ENCODE measurements at regions not wholly inside any gene's neighbourhood (a gene's known extent, or its start where the extent isn't known, plus 50 kb on each side); places are given as distances from the start of the nearest gene placed in this dataset.
"Not testable (repeated sequence)": the region's sequence is repeated elsewhere in the genome, so short reads cannot be mapped to it uniquely, and the experiment has no call there.

DNA sequence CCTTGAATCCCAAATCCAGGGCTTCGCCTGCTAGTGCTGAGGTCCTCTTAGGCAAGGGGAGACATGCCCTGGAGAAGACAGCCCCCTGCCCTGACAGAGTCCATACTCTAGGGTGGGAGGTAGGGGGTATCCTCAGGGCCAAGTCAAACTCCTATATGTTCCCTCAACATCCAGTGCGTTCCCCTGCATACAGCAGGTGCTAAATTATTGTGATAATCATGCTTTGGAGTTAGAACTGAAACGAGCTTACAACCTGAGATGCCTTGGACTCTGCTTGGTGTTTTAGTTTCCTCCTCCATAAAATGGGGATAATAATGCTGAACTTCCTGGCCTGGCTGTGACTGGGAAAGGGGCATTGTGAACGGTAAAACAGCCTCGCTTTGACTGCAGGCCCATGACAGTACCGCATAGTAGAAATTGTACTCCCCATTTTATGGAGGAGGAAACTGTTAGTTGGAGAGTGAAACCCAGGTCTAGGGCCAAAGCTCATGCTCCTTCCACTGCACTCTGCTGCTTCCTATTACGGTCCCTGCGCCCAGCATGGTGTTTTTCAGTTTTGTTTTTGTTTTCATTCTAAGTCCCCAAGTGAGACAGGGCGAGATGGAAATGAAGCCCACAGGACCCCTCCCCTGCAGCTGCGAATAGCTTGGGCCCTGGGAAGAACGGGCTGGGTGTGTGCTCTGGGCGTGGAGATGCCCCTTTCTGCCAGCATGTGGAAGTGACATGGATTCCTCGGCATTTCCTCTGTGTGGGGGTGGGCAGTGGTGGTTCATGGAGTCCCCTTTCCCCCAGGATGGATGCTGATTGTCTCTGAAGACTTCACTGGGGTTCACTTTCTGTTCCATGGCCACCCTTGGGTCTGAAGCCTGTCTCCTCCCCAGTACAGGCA, 162.5 kb downstream of the VEGFA start:
- DNase-seq, result no peak

DNA sequence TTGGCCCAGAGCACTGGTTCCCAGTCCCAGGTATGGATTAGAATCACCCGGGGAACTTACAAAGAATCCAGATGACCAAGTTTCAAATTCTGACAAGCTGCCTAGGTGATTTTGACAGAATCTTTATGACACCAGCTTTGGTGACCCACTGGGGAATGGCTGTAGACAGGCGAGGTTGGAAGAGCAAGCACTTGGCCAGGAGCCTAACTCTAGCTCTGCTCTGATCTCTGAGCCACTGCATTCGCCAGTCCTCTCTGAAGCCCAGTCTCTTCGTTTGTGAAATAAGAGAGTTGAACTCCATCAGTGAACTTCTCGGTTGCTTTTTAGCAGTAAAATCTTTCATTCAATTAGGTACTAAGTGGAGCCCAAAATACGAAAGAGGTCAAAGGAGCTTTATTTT, 161.2 kb downstream of the VEGFA start:
- no peak for DNase-seq

DNA sequence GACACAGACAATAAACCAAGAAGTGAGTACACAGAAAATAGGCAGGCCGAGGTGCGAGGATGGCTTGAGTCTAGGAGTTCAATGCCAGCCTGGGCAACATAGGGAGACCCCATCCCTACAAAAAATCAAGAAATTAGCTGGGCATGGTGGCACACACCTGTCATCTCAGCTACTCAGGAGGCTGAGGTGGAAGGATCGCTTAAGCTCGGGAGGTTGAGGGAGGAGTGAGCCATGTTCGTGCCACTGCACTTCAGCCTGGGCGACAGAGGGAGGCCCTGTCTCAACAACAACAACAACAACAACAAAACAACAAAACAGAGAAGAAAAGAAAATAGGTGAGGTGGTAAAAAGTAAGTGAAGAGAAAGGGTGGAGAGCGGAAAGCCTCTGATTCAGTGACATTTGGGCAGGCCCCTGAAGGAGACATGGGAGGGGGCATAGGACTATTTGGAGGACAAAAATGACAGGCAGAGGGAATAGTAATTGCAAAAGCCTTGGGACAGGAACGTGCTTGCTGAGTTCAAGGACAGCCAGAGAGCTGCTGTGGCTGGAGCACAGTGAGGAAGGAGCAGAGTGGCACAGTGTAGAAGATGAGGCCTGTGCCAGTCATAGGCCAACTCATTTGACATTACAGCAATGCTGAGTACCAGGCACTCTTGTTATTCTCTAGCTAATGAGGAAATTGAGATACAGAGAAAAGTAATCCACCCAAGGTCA, 160.6 kb downstream of the VEGFA start:
- DNase-seq, result no peak

DNA sequence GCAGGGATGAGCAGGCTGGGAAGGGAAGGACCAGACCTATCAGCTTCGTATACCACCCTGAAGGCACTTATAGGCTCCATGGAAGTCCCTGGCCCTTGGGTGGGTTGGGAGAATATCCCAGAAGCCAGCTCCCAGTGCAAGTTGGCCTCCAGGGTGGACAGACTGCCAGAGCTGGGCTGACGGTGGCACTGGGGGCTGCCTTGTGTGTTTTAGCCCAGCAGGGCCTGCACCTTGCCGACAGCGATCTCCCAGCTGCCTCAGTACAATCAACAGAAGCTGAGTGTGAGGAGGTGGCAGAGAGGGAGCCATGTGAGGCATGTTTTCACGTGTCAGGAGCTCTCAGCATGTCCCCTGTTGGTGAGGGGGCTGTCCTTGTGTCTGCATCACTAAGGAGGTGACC, 159.5 kb downstream of the VEGFA start:
- DNase-seq, result no peak

DNA sequence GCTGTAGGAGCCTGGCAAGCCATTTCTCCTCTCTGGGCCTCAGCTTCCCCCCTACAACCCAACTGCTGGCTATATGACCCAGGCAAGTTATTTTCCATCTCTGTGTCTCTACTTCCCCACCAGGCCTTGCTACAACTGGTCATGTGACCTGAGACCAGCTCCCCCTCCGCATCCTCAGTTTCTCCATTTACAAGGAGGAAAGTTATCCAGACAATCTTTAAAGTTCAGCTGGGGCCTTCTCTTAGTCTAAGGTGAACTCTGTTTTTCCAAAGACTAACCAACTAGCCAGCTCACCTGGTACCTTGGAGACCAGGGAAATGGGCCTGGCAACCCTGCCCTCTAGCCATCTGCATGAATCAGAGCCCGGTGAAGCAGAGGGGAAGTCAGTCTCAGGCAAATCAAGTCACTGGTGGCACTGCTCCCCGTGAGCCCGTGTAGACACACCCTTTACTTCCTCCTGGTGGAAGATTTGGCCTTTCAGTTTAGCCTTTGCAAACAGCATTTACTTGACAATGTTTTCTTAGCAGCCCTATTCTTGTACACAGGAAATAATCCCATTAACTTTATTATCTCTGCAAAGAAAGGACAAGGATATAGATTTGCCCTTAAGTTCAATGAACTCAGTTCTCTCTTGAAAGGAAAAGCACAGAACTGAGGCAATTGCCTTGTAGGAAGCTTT, 157.7 kb downstream of the VEGFA start:
- DNase-seq, result peak; percentile 32

DNA sequence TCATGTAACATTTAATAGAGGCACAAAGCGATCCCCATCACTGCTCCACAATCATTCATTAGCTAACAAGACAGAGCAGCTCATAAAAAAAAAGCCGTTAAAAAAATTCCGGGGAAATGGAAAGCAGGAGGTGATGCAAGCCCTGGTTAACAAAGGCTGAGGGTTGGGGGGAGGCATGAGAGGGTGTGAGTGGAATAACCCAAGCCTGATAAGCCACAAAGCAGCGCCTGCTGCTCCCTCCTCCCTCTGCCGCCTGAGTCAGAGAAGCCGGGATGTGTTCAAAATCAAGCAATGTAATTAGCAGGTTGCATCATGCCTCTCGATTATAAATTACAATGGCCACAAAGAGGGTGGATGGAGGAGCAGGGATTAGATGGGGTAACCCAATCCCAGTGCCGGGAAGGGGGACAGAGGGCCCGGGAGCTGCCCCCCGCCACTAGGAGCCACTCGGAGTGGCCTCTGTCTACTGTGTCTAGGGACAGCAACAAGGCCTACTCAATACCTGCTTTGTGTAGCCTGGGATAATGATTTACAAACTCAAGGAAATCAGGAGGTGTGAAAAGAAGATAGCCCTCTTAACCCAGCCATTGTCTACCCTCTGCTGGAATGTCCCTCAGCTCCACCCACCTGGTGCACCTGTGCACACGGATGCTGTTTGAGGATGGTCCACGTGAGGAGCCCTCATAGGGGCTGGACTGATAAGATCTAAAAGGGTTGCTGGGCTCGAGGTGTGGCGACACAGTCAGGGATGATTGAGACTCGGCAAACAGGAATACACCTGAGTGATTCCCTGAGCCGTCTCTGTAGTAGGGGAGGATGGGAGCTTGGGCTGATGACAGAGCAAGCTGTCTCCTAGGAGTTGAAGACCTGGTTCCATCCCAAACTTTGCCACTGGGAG, 156.9 kb downstream of the VEGFA start:
- no peak for DNase-seq

DNA sequence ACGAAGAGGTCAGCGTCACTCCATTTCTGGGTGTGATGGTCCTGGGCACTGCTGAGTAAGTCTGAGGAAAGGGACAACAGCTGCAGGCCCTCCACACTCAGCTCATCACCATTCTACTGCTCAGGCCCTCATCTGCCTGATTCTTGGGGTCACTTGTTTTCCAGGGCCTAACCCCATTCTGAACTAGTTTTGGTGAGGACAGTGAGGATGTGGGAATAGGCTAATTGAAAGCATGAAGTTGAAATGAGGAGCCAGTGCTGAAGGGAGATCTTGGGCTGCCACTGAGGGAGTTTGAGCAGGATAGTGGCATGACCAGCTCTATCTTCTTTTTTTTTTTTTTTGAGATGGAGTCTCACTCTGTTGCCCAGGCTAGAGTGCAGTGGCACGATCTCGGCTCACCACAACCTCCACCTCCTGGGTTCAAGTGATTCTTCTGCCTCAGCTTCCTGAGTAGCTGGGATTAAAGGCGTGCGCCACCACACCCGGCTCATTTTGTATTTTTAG, 155.7 kb downstream of the VEGFA start:
- DNase-seq, result not testable (repeated sequence)

DNA sequence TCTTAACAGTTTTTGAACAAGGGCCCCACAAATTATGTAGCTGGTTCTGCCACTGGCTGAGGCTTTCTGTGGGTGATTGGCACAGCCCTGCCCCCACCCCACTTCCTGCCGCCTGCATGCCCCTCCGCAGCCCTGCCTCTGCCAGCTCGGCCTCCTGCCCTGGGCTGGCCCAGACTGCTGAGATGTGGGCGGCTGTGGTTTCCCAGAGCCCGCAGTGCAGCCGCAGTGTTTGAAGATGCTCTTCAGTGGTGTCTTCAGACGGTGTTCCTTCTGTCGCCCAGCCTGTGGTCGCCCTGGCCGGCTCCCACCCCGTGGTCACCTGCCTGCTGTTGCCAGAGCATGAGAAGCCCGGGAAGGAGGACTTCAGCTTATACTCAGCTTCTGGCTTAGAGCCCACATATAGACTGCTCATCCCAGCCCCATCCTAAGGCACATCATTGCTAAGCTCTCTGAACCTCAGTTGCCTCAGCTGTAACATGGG, 154.3 kb downstream of the VEGFA start:
- peak; percentile 49 for DNase-seq

DNA sequence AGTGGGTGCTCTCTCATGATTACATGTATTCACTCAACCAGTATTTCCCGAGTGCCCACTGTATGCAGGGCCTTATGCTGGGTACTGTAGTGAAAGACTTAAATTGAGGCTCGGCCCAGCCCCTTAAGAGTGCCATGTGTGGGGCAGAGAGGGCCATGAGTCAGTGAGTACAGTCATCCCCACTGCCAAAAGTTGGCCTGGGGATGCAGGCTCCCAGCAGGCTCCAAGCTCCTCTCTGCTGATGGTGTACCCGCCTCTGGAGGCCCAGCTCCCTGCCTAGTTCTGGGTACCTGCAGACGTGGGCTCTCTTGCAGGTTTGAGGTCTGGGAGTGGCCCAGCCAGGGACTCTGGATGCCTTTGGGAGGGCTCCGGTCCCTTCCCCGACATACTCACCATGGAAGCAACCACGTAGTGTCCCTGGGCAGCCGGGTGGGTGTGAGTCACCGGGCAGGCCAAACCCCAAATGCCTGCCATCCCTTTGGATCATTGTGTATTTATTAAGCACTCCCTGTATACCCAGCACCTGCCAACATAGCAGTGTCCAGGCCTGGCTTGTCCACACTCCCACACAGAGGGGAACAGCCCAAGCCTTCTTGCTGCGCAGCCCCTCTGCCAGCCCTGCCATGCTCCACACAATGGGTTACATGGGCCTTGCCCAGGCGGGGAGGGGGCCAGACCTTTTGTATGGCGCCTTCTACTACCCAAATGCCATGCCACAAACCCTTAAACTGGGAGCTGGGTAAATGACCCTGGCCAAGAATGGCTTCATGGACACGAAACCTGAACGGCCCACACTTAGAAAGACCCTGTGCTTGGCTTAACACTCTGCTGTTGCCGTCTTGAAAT, 153.6 kb downstream of the VEGFA start:
- no peak for DNase-seq

DNA sequence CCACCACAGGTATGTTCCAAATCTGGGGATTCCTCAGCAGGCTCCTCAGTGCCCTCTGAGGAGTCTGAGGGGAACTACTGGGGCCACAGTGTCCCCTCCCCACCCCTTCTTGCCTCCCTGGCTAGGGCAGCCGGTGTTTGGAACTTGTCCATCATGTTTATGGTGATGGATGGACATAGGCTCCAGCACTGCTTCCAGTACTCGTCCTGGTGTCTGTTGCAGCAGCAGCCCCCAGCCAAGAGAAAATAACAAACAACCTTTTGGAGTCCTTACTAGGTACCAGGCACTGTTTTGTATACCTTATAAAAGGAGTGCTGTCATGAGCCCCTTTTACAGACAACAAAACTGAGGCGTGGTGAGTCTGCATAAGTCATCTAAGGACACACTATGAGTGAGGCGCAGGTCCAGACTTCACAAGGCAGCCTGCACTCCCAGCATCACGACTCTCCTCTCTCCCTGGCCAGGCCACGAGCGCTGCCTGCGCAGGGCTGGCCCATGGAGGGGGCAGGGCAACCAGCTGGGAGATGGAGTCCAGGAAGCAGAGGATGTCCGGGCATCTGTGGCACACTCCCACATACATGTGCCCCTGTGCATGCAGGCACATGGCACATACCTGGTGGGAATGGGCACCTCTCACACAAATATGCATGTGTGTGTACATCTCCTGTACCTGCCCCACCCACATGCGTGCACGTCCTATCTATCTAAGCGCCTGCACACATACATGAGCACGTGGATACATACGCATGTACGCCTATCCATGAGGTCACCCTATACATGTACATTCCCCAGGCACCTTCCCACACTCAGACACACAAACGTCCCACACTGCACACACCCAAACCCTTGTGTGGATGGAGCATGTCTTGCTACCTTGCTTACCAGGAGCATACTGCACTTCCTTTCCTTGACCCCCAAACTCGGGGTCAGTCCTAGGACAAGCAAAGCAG, 152.7 kb downstream of the VEGFA start:
- DNase-seq, result no peak

DNA sequence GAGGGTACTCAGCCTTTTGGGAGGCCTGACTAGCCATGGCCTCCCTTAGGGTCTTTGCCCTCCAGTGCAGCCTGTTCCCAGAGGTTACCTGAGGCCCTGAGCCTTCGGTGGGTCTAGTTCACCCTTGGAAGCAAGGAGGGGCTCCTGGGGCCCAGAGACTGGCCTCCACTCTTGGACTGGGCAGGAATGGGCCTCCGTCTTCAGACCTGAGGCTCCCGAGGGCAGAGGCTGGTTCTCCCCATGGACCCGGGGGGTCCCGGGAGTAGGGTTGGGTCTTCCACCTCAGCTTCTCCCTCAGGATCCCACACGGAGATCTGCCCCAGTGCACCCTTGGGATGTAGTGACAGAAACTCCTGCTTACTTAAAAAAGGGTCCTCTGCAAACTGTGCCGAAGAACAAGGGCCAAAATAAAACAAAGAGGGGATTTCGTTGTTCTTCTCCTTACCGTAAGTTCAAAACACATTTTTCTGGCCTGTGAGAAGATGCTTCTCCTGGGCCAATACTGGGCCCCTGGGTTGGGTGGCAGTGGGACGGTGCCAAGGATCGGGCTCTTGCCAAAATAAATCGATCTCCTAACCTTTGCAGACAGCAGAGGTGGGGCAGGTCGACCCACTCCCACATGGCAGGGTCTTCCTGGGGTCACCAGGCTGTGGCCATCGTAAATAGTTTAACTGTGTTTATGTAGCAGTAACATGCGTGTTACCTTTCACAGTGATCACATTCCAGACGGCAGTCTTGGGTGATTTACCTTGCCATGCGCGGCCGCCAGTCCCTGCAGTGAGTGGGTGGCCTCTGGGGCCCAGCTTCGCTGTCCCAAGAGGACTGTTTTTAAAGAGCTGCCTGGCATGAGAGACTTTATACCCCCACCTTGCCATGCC, 151.8 kb downstream of the VEGFA start:
- no peak for DNase-seq

DNA sequence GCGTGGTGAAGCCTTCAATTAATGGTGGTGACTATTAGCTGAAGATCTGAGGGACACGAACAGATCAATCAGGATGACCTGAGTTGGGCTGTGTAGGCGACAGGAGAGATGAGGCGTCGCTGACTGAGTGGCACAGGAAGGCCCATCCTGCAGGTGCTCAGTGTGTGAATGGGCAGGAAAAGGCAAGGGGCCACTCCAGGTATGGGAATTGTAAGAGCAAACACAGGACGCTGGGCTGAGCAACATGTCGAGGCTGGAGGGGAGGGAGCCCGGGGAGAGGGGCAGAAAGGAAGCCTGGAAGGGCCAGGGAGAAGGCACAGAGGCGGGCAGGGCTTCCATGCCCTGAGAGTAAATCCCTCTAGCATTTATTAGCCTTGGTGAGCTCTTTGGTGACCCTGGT, 151.0 kb downstream of the VEGFA start:
- DNase-seq, result no peak

DNA sequence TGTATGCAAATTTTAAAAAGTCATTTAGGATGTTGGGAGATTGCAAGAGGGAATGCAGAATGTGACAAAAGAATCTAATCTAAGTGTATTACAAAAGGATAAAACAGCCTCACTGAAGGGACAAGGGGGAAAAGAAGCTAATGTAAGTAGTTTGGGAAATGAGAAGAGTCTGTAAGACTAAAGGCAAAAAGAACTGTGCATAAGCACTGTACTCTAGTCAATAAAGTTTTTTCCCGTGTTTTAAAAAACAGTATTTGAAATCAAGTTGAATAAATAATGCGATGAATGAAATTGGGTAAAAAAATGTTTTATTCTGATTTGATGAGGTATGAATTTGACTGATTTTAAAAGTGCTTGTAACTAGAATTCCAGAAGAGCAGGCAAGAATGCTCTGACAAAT, 149.8 kb downstream of the VEGFA start:
- no peak for DNase-seq

DNA sequence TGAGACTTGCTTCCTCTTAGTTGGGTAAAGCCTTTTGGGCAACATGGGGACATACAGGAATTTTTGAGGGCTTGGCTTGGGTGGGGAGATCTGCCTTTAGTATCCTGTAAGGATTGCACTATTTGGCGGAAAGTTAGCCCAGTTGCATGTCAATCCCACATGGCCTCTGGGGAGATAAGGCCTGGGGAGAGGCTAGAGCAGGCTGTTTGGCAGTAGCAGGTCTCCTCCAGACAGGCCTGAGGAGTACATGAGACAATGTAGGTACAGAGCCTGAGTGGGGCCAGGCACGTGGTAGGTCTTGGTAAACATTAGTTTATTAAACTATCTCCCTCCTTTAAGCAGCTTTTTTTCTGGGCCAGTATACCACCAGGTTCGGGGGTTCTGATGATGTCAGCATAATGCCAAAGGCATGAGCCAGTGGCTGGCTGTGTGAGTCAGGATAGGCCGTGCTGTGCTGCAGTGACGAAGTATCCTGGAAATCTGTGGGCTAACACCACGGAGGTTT, 147.9 kb downstream of the VEGFA start:
- no peak for DNase-seq

DNA sequence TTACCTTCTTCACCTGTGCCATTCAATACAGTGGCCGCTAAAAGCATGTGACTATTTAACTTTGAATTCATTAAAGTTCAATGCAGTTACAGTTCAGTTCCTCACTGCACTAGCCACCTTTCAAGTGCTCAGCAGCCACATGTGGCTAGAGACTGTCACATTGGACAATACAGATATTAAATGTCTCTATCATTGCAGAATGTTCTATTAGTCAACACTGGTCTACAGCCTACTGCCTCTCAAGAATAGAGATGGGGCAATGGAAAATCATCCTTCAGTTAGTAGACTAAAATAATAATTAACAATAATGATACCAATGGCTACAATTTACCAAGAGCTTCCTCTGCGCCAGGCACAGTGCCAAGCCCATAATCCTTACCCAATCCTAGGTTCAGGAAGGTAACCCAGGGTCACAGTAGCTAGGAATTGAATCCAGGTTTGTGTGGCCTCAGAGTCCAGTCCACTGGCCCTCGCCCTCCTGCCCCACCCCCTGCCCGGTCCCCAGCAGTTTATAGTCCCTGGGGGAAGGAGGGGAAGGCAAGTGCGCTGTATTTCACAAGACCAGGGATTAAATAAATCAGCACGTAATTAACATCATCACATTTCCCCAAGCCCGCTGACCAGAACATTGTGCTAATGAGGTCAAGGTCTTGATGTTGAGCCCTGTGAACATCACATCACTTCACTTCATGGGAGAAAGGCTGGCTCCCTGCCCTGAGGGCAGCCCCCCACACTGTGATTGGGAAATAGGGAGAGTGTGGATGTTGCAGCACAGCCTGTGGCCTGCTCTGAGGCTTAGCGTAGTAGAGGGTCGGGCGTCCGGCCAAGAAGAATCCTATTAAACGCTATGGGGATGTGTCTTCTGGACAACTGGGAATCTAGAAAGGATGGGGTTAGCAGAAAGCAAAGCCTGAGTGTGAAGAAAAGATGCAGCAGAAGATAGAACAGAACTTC, 147.2 kb downstream of the VEGFA start:
- no peak for DNase-seq

DNA sequence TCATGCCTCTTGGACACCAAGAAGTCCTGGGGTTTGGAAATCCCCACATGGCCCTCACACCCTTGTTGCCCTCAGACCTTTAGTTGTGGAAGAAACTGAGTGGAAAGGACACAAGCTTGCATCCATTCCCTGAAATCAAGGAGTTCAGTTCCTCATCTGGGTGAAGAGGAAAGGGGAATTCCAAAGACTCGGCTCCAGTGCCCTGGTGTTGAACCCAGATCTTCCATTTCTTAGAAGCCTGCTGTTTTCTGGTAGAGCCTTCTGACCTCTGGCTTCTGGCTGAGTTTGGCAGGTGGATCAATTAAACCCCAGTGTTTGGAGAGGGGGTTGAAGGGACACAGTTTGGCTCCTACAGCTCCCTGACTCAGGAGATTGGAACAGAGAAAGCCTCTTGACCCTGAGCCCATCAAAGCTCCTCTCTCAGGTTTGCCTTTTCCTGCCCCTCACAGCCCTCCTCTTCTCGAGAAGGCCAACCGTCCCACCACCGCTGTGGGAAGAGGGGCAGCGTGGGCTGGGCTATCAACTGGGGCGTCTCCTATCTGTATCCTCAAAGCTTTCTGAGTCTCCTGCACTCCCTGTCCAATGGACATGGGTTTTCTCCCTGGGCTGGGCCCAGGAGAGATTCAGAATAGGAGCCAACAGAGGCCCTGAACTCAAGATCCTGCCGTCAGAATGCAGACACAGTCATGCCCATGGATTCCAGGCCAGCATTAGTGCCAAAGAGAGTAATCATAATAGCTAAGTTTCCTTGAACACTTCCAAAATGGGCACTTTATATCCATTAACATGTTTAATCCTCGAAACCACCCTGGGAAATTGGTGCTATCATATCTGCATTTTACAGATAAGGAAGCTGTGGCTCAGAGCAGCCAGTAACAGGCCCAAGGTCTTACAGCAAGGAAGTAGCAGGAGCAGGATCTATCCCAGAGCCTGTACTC, 146.2 kb downstream of the VEGFA start:
- no peak for DNase-seq

All from CD4-positive, alpha-beta T cell treated with Interleukin-15 for 1 hour (primary cell).